HepG2 (cell line): ENCODE measurements at regions not wholly inside any gene's neighbourhood (a gene's known extent, or its start where the extent isn't known, plus 50 kb on each side); places are given as distances from the start of the nearest gene placed in this dataset.
A peak's percentile ranks its signal among the peaks of the same experiment; 100 is the strongest.

Experiments used
- ATAC-seq: fragments of 200-7000 bp; cut with Tn5 transposase; 3 replicates; pipeline ENCODE4 v1.9.1; 2020; ENCODE audit warnings: mild to moderate bottlenecking, moderate library complexity
- BruUV-seq: library from RNA; stranded (reverse); fragments of 400-500 nt; replicated peaks from 2 replicates; lab custom pipeline; 2021; lab: Mats Ljungman, UMichigan
- CTCF ChIA-PET: fragments of 300-600 bp; formaldehyde crosslinking; extraction: SDS; loops from one replicate; lab custom pipeline; 2021; ENCODE audit warnings: low total read pairs, inconsistent platforms, low intra/inter-chr PET ratio; lab: Yijun Ruan, JAX
- POLR2A ChIA-PET: fragments of 350-600 bp; sonication (Branson Sonifier 250); formaldehyde crosslinking; loops from one replicate; lab custom pipeline; 2020; ENCODE audit warnings: antibody characterized with exemption, inconsistent platforms; lab: Yijun Ruan, JAX
- DNase-seq: peaks from one replicate; pipeline ENCODE4 v3.0.0-alpha.2; 2015; ENCODE audit warnings: low spot score
- FAIRE-seq: peaks from 3 replicates; lab custom pipeline; 2011; peaks lifted over from hg19 to GRCh38; lab: Jason Lieb, UNC
- H2AFZ ChIP-seq: one replicate; pipeline ENCODE4 v1.6.1; 2011; ENCODE audit warnings: low read length, inconsistent platforms
- H3K27ac ChIP-seq: fragments of 300-600 bp; 3 replicates; pipeline ENCODE4 v1.8.0; 2011; ENCODE audit warnings: mixed run types, mild to moderate bottlenecking, mixed read lengths, low read length, inconsistent platforms; ENCODE audit not compliant: insufficient read depth; ENCODE audit errors: extremely low read length
- H3K27me3 ChIP-seq, 2 experiments: fragments of 200-600 bp in 1 of 2; 2 replicates in 1 of 2; 3 replicates in 1 of 2; pipeline versions ENCODE4 v1.6.0 to v1.8.0; 2011; ENCODE audit warnings: low read length in 2 of 2, mild to moderate bottlenecking in 2 of 2, moderate library complexity in 2 of 2, inconsistent platforms in 1 of 2; ENCODE audit not compliant: insufficient read depth in 2 of 2, control insufficient read depth in 1 of 2
- H3K36me3 ChIP-seq, 2 experiments: fragments of 200-600 bp in 1 of 2; replicated peaks in 1 of 2; 2 replicates in 1 of 2; 3 replicates in 1 of 2; pipeline versions ENCODE4 v1.5.1 to v1.8.0; 2011; ENCODE audit warnings: low read length in 2 of 2, inconsistent platforms in 1 of 2; ENCODE audit not compliant: insufficient read depth in 2 of 2, control insufficient read depth in 1 of 2
- H3K4me1 ChIP-seq: 2 replicates; pipeline ENCODE4 v1.5.1; 2012; ENCODE audit warnings: low read length, inconsistent platforms; ENCODE audit not compliant: insufficient read depth
- H3K4me2 ChIP-seq: 2 replicates; pipeline ENCODE4 v1.6.0; 2011; ENCODE audit warnings: low read depth, low read length, inconsistent platforms
- H3K4me3 ChIP-seq, 3 experiments: fragments of 200-600 bp in 1 of 3; sonication (generic), shearing (Covaris generic) in 1 of 3; replicated peaks in 1 of 3; 2 replicates each; pipeline ENCODE4 v1.5.1; 2011 to 2016; ENCODE audit warnings: low read length in 3 of 3, inconsistent platforms in 2 of 3, low read depth in 2 of 3, mild to moderate bottlenecking in 2 of 3, control low read depth in 1 of 3, mixed read lengths in 1 of 3; ENCODE audit not compliant: insufficient read depth in 1 of 3
- H3K79me2 ChIP-seq: one replicate; pipeline ENCODE4 v1.6.1; 2011; ENCODE audit warnings: low read length, inconsistent platforms; ENCODE audit not compliant: insufficient read depth
- H3K9ac ChIP-seq: 2 replicates; pipeline ENCODE4 v1.6.0; 2011; ENCODE audit warnings: mild to moderate bottlenecking, low read depth, low read length, inconsistent platforms; ENCODE audit not compliant: insufficient read depth
- H3K9me3 ChIP-seq: 2 replicates; pipeline ENCODE4 v1.5.1; 2012; ENCODE audit warnings: mild to moderate bottlenecking, low read length
- H4K20me1 ChIP-seq: 2 replicates; pipeline ENCODE4 v1.6.0; 2011; ENCODE audit warnings: inconsistent platforms, mild to moderate bottlenecking, low read length, moderate library complexity; ENCODE audit not compliant: insufficient read depth
- ATF1 ChIP-seq: IDR thresholded peaks from 2 replicates; pipeline ENCODE4 v1.6.1; 2016; ENCODE audit warnings: mild to moderate bottlenecking, control low read depth
- GLMP ChIP-seq: sonication (generic); formaldehyde crosslinking; IDR thresholded peaks from 2 replicates; pipeline ENCODE4 v1.9.0; 2021; ENCODE audit warnings: missing genetic modification reagents, mild to moderate bottlenecking, borderline replicate concordance
- HOXA7 ChIP-seq: sonication (generic); formaldehyde crosslinking; IDR thresholded peaks from 2 replicates; pipeline ENCODE4 v1.8.1; 2022; ENCODE audit warnings: mild to moderate bottlenecking, missing genetic modification reagents, moderate library complexity
- IRF9 ChIP-seq: sonication (generic); formaldehyde crosslinking; IDR thresholded peaks from 2 replicates; pipeline ENCODE4 v1.8.0; 2022; ENCODE audit warnings: missing genetic modification reagents, mild to moderate bottlenecking, borderline replicate concordance
- IRX3 ChIP-seq: sonication (generic); formaldehyde crosslinking; IDR thresholded peaks from 2 replicates; pipeline ENCODE4 v1.8.1; 2023; ENCODE audit warnings: mild to moderate bottlenecking, low read depth, missing genetic modification reagents, borderline replicate concordance
- NR2F1 ChIP-seq, 2 experiments: fragments of 450-650 bp in 1 of 2; formaldehyde crosslinking in 1 of 2; IDR thresholded peaks; 2 replicates each; pipeline versions ENCODE4 v1.5.0 to v1.6.1; 2016 to 2020; ENCODE audit warnings: mild to moderate bottlenecking in 1 of 2, missing compliant biosample characterization in 1 of 2, missing genetic modification reagents in 1 of 2, moderate library complexity in 1 of 2
- SALL1 ChIP-seq: sonication (generic); formaldehyde crosslinking; IDR thresholded peaks from 2 replicates; pipeline ENCODE4 v1.8.0; 2022; ENCODE audit warnings: mild to moderate bottlenecking, missing genetic modification reagents
- SMAD9 ChIP-seq: sonication (generic); formaldehyde crosslinking; IDR thresholded peaks from 2 replicates; pipeline ENCODE4 v1.5.1; 2020; ENCODE audit warnings: mild to moderate bottlenecking, missing genetic modification reagents
- SOX6 ChIP-seq, 2 experiments: fragments of 450-650 bp in 1 of 2; sonication (generic) in 1 of 2; formaldehyde crosslinking in 1 of 2; IDR thresholded peaks; 2 replicates each; pipeline versions ENCODE4 v1.4.0 to v1.6.1; 2017 to 2020; ENCODE audit warnings: antibody characterized with exemption in 1 of 2, mild to moderate bottlenecking in 1 of 2, missing genetic modification reagents in 1 of 2
- TRIM22 ChIP-seq: fragments of 450-650 bp; IDR thresholded peaks from 2 replicates; pipeline ENCODE4 v1.6.1; 2017
- ZMYM4 ChIP-seq: sonication (generic); formaldehyde crosslinking; IDR thresholded peaks from 2 replicates; pipeline ENCODE4 v1.8.1; 2023; ENCODE audit warnings: mild to moderate bottlenecking, missing genetic modification reagents
- ZNF281 ChIP-seq: sonication (generic); formaldehyde crosslinking; IDR thresholded peaks from 2 replicates; pipeline ENCODE4 v1.4.0; 2020; ENCODE audit warnings: missing genetic modification reagents, borderline replicate concordance
- WGBS: methylation state at CpG from one replicate; pipeline ENCODE4 v1.1.6; 2017; ENCODE audit warnings: low lambda C conversion rate; 5-methylcytosine and 5-hydroxymethylcytosine counted together
- in situ Hi-C: cut with HindIII; loops from 2 replicates; pipeline ENCODE4 v1.10.0; 2017; ENCODE audit warnings: low pct_unique_long_range_greater_than_20kb; ENCODE audit not compliant: extremely low pct_ligation_motif_present
- intact Hi-C: fragments of 100-400 bp; cut with micrococcal nuclease; formaldehyde crosslinking; loops from one replicate; pipeline ENCODE4 v1.10.0; 2022; ENCODE audit not compliant: unreplicated experiment
- TF ChIP-seq, protein P1 (sequence below): IDR thresholded peaks from 2 replicates; pipeline ENCODE4 v1.6.1; 2016; ENCODE audit warnings: missing genetic modification reagents, missing compliant biosample characterization

DNA sequence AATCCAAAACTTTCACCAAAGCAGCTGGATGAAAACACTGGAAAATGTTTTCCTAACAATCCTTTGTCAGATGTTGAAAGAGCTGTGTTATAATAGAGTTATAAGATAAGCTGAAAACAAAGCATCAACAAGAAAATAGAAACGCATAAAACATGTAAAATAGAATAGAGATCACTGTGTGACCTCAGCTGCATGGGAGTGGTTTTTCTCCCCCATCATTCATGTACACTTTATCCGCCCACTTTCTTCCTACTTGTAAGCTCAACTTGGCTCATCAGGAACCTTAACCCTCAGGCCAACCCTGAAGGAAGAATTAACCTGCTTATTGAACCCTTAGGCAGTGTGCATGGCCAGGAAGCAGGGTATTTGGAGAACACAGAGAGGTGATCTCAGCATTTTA lies 238.5 kb upstream of the PMFBP1 start (continued):
- TF ChIP-seq GLMP (CRISPR knock-in tag) (no peak), TRIM22 (no peak), ZNF281 (CRISPR knock-in tag) (no peak), ATF1 (CRISPR knock-in tag) (no peak)

- no TSS peak for BruUV-seq
- Histone ChIP-seq H4K20me1 (no peaks in the 10 kb centered on the region), H3K9ac (no peak overlapping the region), H3K9me3 (no peaks in the 10 kb centered on the region), H2AFZ (no peak overlapping the region), H3K79me2 (no peaks in the 10 kb centered on the region), H3K4me3 (no peak overlapping the region), H3K27ac (no peak overlapping the region), H3K4me2 (no peak overlapping the region), H3K27me3 (no peaks in the 10 kb centered on the region), H3K4me1 (peaks cover 13% of the 10 kb centered on the region), H3K36me3 (no peaks in the 10 kb centered on the region)
- in situ Hi-C loops, result loop anchor here (10.0 kb wide), 1 partner anchor 55 kb away; no protein-coding TSS in a partner anchor
- DNase-seq (peak; percentile 58), FAIRE-seq (no peak), ATAC-seq (peak; percentile 64)
- POLR2A ChIA-PET, result no interaction called here
- intact Hi-C loops, result no loop called here
- CTCF ChIA-PET, result no interaction called here
- 59% methylated on average over 3 of the region's 3 CpGs for WGBS
- TF ChIP-seq IRX3 (CRISPR knock-in tag), result no peak
- TF ChIP-seq IRF9 (CRISPR knock-in tag), result no peak
- TF ChIP-seq SOX6 (IDR thresholded peaks at IDR 0.05), result no peak
- peak; percentile 73 for TF ChIP-seq SOX6 (CRISPR knock-in tag; IDR thresholded peaks at IDR 0.05)
- TF ChIP-seq SALL1 (CRISPR knock-in tag), result peak; percentile 63
- peak; percentile 79 for TF ChIP-seq ZMYM4 (CRISPR knock-in tag)
- no peak for TF ChIP-seq HOXA7 (CRISPR knock-in tag)
- no peak for TF ChIP-seq SMAD9 (CRISPR knock-in tag)
- TF ChIP-seq, protein P1, sequence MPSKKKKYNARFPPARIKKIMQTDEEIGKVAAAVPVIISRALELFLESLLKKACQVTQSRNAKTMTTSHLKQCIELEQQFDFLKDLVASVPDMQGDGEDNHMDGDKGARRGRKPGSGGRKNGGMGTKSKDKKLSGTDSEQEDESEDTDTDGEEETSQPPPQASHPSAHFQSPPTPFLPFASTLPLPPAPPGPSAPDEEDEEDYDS (CRISPR knock-in tag), result no peak
- TF ChIP-seq NR2F1 (CRISPR knock-in tag; IDR thresholded peaks at IDR 0.05), result peak in 1 of 2 experiments; percentile 80; a peak in 2 of 4 replicates
These were observed 237.5 kb upstream of the PMFBP1 start for GRCh38 chr16:72409423-72409822.
